ENCODE measurements at regions not wholly inside any gene's neighbourhood (a gene's known extent, or its start where the extent isn't known, plus 50 kb on each side); places are given as distances from the start of the nearest gene placed in this dataset.
A peak's percentile ranks its signal among the peaks of the same experiment; 100 is the strongest.

DNA sequence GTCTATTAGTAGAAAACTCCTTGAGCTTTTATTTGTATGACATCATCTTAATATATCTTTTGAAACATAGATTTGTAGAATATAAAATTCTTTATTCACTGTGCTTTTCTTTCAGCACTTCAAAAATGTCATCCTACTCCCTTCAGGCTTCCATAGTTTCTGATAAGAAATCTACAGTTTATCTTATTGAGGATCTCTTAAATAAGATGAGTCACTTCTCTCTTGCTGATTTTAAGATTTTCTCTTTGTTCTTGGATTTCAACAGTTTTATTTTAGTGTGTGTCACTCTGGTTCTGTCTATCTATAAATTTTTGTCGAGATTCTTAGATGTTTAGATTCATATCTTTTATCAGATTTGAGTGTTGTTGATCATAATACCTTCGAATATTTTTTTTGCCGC, 566.1 kb upstream of the CHORDC1 start:
- DNase-seq (ENCODE audit: low read depth): no peak

DNA sequence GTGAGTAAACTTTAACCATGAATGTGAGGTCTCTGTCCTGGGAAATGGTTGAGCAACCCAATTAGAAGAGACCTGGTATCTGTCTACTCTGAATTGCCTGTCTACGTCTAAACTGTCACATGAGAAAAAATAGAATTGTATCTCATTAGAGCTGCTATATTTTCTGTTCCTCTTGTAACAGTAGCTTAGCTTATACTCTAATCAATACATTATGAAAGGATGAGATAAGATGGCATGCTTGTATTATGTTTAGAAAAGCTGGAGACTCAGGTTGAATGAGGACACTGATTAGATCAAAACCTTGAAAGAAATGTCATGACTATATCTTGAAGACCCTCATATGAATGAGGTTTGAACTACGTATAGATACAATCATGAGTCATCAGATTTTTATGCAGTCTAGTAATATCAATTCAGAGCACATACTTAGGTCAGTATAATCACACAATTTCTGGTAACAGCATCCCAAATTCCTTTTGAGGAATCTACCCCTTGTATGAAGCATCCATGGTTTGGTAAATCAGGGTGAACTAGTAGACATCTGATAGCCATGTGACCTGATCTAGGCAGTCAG, 561.5 kb upstream of the CHORDC1 start:
- no peak for DNase-seq (ENCODE audit: low read depth)

DNA sequence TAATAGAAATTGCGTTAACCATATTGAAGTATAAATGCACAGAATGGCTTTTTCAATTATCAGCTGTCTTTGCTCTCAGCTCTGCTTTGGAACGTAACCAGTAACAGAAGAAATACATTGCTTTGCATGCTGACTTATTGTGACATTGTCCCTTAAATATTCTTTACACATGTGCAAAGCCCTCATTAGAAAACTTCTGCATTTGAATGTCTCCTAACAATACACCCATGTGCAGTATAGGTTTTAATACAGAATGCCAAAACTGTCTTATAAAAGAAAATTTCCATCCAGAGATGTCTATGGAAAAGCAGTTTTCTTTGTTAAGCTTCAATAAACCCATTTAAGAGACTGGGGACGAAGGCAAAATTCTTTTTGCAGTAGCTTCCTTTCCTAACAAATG, 560.3 kb upstream of the CHORDC1 start:
- DNase-seq (ENCODE audit: low read depth): no peak

DNA sequence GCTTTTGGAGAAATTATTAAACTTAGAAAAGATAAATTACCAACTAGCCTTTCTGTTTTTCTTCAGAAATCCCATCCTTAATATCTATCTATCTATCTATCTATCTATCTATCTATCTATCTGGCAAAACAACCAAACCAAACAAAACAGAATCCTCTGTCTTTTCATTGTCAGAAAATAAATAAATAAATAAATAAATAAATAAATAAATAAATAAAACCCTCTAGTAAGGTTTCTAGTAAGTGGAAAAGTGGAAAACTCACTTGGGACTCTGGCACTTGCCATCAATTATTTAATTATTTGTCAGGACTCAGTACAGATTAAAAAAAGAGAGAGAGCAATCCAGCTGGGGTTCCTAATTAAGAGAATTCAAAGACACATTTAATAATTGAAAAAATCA, 556.2 kb upstream of the CHORDC1 start:
- DNase-seq (ENCODE audit: low read depth): no peak

DNA sequence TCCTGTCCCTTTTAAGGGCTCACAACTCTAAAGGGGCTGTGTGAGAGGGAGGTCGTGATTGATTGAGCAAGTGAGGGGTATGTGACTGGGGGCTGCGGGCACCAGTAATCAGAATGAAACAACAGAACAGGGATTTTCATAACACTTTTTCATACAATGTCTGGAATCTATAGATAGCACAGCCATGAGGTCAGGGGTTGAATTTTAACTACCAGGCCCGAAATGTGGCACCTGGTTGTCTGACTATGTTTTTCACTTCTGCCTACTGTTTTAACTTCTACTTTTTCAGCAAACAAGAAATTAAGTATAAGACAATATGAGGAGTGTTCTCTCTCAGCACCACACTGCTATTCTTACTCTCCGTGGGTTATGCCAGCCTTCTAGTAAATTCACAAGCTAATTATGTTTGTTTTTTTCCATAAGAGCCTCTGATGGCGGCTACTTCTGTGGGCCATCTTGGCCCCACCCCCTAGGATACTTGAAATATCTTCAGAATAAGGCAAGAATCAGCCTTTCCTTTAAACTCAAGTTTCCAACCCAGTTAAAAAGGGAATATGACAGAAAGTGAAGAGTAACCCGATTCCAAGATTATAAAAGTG, 552.8 kb upstream of the CHORDC1 start:
- no peak for DNase-seq (ENCODE audit: low read depth)

DNA sequence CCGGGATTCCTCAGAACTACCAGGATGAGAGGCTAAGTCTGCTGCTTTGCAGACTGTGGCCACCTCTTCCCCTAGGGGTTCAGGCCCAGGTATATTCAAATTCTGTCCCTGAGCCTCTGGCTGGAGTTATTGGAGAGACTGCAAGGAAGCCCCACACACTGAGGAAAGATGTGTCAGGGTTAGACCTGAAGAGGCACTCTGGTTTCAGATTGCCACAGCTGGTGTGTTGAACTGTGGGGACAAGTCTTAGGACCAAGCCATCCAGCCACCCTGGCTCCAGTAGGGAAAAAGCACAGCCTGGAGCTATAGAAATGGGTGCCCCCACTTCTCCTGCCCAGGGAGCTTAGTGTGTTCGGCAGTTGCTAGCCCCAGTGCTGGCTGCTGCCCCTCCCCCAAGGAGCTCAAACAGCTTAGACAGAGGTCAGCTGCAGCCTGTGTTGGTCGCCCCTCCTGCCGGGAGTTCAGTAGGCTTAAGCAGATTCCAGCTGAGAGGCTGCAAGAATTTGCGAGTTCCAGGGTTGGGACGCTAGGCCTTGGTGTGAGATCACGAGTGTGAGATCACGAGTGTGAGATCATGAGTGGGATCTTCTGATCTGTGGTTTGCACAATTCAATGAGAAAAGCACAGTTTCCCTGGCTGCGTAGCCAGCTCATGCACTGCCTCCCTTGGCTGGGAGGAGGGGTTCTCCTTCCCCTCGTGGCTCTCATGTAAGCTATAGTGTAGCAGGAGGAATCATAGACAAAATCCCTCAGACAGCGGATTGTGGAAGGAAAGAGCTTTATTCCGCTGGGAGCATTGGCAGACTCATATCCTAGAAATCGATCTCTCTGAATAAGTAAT, 552.1 kb upstream of the CHORDC1 start:
- no peak for DNase-seq (ENCODE audit: low read depth)

DNA sequence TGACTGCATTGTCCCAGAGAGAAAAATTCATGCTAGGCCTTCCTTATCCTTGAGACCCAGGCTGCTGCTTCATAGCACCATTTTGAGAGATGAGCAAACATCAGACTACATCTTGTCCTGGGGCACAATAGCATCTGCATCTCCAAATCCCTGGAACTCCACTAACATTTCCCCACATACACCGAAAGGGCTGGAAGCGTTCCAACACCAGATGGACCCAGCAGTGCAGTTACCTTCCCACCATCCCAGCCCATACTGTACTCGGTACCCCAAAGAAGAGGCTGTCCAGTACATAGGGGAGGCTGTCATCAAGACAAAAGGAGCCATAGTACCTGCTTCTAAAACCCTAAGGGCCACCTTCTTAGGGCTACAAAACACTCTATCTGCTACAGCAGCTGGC, 547.2 kb upstream of the CHORDC1 start:
- DNase-seq (ENCODE audit: low read depth): no peak

DNA sequence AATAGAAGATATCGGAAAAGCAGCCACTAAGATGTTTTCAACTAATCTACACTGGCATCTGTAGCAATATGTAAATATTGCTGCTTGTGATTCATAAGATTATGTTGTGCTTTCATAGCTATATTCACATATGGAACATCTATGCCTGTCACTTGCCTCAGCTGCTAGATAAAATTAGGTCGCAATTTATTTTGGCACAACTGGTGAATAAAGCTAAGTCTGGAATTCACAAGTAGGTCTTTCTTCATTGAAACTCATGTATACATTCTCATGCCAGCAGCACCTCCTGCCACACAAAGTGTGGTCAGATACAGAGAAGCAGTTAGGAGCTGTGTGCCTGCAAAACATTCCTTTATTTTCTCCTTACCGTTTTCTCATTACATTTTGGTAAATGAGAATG, 543.3 kb upstream of the CHORDC1 start:
- DNase-seq (ENCODE audit: low read depth): no peak

DNA sequence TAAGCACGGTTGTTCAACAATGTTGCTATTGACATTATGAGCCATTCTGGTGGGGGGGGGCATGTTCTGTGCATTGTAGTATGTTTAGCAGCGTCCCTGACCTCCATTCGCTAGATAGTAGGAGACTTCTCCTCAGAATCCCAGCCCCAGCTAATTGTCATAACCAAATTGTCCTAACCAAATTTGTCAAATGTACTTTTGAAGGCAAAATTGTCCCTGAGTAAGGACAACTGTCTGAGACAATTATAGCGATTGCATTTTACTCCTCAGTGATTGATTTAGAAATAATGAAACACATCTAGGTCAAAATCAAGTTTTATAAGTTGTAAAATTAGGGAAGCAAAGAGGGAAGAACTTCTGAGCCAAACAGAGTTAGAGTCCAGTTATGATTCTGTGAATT, 541.8 kb upstream of the CHORDC1 start:
- no peak for DNase-seq (ENCODE audit: low read depth)

DNA sequence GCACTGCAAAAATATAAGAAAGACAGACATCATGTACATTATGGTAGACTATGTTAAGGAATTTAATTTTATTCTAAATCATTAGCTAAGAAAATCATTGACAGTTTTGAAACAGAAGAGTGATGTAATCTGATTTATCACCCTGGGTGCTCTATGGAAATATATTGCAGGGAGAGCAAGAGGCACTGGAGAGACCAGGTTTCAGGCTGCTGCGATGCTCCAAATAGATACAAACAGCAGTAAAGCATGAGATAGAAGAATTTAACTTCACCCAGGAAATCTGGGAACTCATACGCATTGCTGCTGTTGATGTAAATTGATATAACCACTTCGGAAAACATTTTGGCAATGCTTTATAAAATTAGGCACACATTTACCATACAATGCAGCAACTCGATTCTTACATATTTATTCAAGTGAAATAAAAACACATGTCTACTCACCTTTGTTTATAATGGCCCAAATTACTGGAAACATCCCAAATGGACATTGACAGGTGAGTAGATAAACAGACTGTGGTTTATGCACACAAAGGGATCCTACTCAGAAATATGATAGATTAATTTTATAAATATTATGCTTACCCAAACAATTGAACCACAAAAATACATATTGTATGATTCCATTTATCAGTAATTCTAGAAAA, 535.1 kb upstream of the CHORDC1 start:
- DNase-seq (ENCODE audit: low read depth): no peak

DNA sequence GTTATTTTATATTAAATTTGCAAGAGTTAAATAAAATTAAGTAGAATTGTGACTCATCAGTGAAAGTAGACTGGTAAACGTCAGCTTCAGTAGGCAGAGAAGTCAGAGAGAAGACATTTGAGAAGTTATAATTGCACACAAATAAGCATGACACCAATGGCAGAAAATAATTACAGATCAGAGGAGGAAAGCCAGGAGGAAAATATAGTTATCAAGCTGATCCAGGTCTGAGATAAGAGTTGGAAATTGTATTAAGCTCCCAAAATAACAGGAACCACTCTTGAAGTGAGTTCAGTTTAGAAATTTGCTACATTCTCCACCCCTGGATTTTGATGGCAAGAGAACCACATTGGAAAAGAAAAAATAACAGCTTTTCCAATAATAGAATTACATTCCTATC, 533.8 kb upstream of the CHORDC1 start:
- DNase-seq (ENCODE audit: low read depth): no peak

DNA sequence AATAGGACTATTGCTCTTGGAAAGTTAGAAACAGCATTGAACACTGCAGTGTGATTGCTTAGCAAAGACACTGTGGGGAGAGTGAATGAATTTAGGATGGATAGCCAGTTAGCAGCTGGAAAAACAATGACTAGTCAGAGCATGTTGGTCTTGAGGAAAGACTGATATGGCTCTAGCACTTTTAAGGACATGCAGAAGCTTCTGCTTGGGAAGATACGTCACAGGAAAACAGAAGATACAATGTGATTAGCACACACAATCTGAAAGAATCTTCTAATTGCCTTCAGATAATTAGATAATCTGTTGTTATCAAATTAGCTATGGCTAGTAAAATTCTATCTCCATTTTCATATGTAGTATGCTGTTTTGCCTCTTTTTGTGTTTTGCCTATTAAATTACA, 530.7 kb upstream of the CHORDC1 start:
- peak; percentile 0 for DNase-seq (ENCODE audit: low read depth)

DNA sequence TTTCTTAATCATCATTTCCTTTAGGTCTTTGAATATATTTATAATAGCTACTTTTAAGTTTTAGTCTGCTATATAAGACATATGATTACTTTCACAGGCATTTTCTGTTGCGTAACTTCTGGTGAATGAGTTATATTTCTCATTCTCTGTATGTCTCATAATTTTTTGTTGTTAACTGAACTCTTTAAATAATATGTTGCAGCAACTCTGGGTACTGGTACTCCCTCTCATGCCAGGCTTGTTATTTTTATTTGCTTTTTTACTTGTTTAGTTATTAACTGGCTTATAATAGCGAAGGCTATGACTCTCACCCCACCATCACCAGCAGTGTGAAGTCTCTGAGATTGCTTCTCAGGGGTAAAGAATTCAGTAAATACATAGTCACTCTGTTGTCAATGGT, 524.2 kb upstream of the CHORDC1 start:
- DNase-seq (ENCODE audit: low read depth): no peak

DNA sequence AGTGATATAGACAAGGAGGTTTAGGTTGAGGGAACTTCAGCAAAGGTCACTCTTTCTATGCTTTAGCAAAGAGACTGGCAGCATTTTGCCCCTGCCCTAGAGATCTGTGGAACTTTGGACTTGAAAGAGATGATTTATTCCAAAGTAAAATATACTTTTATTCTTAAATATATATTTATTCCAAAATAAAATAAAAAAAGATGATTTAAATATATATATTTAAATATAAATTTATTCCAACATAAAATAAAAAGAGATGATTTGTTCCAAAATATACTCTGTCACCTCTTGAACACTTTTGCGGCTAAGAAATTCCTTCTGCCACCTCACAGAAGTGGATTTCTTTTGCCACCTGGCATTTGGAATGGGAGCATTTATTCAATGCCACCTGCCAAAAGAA, 521.3 kb upstream of the CHORDC1 start:
- DNase-seq (ENCODE audit: low read depth): no peak

DNA sequence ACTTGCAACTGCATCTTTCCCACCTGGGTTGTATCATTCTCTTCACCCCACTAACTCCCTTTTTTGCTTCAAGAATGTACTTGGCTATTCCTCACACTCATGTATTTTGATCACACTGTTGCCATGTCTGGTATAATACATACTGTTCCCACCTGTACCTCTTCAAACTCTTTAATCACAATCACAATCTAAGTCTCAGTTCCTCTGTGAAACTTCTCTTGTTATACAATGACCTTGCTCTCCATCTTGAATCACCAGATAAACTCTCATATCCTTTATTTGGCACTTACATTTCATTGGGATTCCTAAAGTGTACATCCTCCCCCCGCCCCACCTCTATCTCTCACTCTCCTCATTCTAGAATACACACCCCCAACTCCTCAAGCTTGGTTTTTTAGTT, 516.0 kb upstream of the CHORDC1 start:
- no peak for DNase-seq (ENCODE audit: low read depth)

DNA sequence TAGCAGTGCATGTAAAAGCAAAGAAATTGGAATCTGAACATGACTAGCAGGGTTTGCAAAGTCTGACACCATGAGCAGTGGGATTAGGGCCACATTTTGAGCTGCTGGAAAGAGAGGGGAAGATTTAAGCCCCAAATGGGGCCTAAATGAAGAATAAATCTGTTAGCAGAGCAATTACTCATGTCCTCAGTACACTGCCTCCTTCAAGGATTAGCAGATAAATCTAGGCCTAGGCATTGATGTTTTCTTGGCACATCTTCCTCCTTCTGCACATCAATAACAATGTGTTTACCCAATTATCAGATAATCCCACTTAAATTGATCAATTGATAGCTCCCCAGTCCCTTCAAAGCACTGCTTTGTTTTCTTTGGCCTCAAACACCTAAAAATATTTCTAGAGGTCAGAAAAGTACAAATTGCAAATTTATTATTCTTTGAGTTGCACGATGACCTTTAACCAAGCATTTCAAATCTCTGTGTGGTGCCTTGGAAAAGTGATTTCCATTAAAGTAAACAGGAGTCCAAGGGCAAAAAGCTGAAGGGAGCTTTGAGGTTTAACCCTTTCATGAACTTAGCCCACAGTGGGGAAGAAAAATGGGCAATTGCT, 514.7 kb upstream of the CHORDC1 start:
- no peak for DNase-seq (ENCODE audit: low read depth)

DNA sequence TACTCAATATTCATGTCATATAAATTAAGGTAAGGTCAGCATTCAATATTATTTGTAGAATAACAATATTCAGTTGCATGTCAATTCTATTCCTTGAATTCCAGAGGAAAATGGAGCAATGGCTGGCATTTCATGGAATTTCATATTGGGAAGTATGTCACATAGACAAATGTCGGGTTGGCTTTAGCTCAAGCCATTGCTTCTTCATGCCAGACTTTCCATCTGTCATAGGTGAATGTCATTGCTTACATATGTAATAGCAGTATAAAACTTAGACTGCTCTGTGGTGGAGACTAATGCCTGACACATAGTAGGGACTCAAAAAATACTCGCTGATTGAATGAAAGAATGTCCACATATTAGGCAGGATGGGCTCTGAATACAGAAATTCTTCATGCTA, 509.6 kb upstream of the CHORDC1 start:
- no peak for DNase-seq (ENCODE audit: low read depth)

DNA sequence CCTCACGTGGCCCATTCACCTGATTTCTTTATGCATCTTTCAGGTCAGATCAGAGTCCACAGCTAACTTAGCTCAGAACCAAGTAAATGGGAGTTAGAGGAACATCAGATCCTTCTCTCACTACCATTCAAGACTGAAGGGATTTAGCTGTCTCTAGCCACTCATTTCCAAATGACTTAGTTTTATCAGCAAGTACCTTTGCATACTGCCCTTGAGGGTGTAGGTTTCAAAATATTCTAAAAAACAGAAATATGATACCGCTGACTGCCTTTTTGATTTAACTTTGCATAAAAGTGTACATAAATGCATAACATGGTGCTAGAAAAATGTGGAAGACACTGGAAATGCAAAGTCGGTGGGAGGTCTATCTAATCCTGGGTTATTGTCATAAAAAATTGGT, 500.6 kb upstream of the CHORDC1 start:
- no peak for DNase-seq (ENCODE audit: low read depth)

DNA sequence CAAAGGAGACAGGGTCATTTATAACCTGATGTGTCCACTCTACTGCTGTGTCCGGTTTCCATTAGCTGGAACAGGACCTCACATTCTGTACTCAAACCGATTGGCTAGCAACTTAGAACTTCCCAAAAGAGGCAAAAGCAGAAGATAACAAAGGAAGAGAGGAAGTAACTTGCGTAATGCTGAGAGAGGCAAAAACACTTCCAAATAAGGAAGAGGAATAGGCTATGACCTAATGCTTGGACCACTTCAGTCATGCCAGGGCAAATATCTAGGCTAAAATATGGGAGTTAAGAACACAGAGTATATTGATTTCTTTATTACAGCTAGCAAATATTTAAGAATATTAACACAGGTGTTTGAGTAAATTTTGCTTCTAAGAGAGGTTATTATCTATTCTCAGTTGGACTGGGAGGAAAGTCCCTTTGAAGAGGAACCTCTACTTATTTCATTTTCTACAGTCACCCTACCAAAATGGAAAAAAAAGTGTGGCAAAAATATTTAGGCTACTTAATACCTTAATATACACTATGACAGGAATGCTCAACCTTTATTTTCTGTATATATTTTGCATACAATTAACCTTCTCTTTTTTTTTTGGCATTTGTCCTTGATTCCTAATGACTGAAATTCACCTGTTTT, 499.8 kb upstream of the CHORDC1 start:
- DNase-seq (ENCODE audit: low read depth): no peak

DNA sequence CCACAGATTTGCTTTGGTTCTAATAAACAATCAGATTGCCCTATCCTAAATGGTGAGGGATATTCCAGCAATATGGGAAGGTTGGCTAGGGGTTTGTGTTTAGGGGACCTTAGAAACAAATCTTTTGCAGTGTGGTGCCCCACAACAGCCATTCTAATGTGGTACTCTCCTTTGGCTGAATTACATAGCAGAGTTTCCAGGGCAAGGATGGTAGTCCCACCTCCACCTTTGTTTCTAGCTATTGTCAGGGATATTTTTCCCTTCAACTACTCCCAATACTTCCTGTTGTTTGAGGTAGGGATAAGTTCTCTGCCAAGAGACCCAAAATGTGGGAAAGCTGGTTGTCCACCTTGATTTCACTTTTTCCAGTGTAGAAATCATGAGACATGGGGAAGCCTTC, 494.7 kb upstream of the CHORDC1 start:
- no peak for DNase-seq (ENCODE audit: low read depth)

DNA sequence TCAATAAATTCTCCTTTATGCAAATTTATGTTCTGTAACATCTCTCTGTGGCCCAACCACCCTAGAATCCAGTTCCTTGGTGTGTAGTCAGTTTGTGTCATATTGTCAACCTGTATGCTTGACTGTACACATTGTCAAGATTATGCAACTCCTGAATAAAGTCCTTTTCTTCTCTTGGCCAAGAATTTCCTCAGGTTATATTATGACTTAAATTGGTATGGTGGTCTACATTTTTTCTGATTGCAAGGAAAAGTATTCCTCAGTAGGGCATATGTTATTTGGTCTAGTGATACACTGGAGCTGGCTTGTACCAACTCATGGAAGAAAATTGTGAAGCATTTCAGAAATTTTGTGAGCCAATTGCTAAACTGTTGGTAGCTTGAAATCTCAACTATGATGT, 482.8 kb upstream of the CHORDC1 start:
- no peak for DNase-seq (ENCODE audit: low read depth)

DNA sequence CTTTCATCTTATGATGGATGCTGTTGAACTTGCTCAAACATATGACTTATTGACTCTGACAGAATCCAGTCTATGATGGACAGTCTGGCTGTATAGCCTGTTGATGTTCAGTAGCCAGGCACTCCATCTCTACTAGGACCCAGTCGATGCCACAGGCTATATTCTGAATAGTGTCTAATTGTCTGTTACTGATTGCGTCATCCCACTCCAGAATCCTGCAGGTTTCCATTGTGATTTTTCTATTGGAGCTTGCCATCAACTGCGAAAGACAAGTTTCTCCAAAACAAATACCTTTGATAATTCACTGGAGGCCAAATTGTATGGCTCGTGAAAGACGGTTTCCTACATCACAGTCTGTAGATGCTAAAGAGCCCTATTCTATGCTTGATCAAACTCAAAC, 481.7 kb upstream of the CHORDC1 start:
- no peak for DNase-seq (ENCODE audit: low read depth)
